ENCODE measurements at regions not wholly inside any gene's neighbourhood (a gene's known extent, or its start where the extent isn't known, plus 50 kb on each side); places are given as distances from the start of the nearest gene placed in this dataset.

GRCh38 chr9:107706701-107707427 lies 217.3 kb upstream of the KLF4 start:
- peak in 1 of 4 donors; percentile 6 for DNase-seq (ENCODE audit: low read depth in 4 of 4, low spot score in 3 of 4)

- no peak for DNase-seq (ENCODE audit: low read depth in 4 of 4, low spot score in 3 of 4)
These were observed 216.0 kb upstream of the KLF4 start for GRCh38 chr9:107705521-107705920.

- no peak for DNase-seq (ENCODE audit: low read depth in 4 of 4, low spot score in 3 of 4)
These were observed 215.2 kb upstream of the KLF4 start for GRCh38 chr9:107704774-107705173.

GRCh38 chr9:107703651-107704050 lies 214.1 kb upstream of the KLF4 start:
- DNase-seq (ENCODE audit: low read depth in 4 of 4, low spot score in 3 of 4) = no peak

GRCh38 chr9:107700847-107701246 lies 211.3 kb upstream of the KLF4 start:
- no peak for DNase-seq (ENCODE audit: low read depth in 4 of 4, low spot score in 3 of 4)

GRCh38 chr9:107699231-107699630 lies 209.7 kb upstream of the KLF4 start:
- DNase-seq (ENCODE audit: low read depth in 4 of 4, low spot score in 3 of 4) = no peak

- no peak for DNase-seq (ENCODE audit: low read depth in 4 of 4, low spot score in 3 of 4)
These were observed 209.2 kb upstream of the KLF4 start for GRCh38 chr9:107698779-107699178.

GRCh38 chr9:107696302-107696701 lies 206.7 kb upstream of the KLF4 start:
- no peak for DNase-seq (ENCODE audit: low read depth in 4 of 4, low spot score in 3 of 4)

- no peak for DNase-seq (ENCODE audit: low read depth in 4 of 4, low spot score in 3 of 4)
These were observed 204.8 kb upstream of the KLF4 start for GRCh38 chr9:107694390-107694789.

GRCh38 chr9:107693625-107694326 lies 204.2 kb upstream of the KLF4 start:
- DNase-seq (ENCODE audit: low read depth in 4 of 4, low spot score in 3 of 4) = peak in 1 of 4 donors; percentile 3

- DNase-seq (ENCODE audit: low read depth in 4 of 4, low spot score in 3 of 4) = no peak
These were observed 202.1 kb upstream of the KLF4 start for GRCh38 chr9:107691664-107692063.

GRCh38 chr9:107690021-107690420 lies 200.5 kb upstream of the KLF4 start:
- DNase-seq (ENCODE audit: low read depth in 4 of 4, low spot score in 3 of 4) = no peak

- no peak for DNase-seq (ENCODE audit: low read depth in 4 of 4, low spot score in 3 of 4)
These were observed 199.2 kb upstream of the KLF4 start for GRCh38 chr9:107688728-107689127.

GRCh38 chr9:107685901-107686300 lies 196.3 kb upstream of the KLF4 start:
- no peak for DNase-seq (ENCODE audit: low read depth in 4 of 4, low spot score in 3 of 4)

GRCh38 chr9:107685376-107685775 lies 195.8 kb upstream of the KLF4 start:
- DNase-seq (ENCODE audit: low read depth in 4 of 4, low spot score in 3 of 4) = no peak

GRCh38 chr9:107684224-107684623 lies 194.7 kb upstream of the KLF4 start:
- DNase-seq (ENCODE audit: low read depth in 4 of 4, low spot score in 3 of 4) = no peak

- no peak for DNase-seq (ENCODE audit: low read depth in 4 of 4, low spot score in 3 of 4)
These were observed 194.0 kb upstream of the KLF4 start for GRCh38 chr9:107683566-107683965.

GRCh38 chr9:107681988-107682387 lies 192.4 kb upstream of the KLF4 start:
- DNase-seq (ENCODE audit: low read depth in 4 of 4, low spot score in 3 of 4) = no peak

- no peak for DNase-seq (ENCODE audit: low read depth in 4 of 4, low spot score in 3 of 4)
These were observed 186.0 kb upstream of the KLF4 start for GRCh38 chr9:107675351-107676259.

GRCh38 chr9:107674721-107675277 lies 185.2 kb upstream of the KLF4 start:
- no peak for DNase-seq (ENCODE audit: low read depth in 4 of 4, low spot score in 3 of 4)

Measured in left renal pelvis (tissue), 4 donors.